Right atrium auricular region (tissue), 2 donors: ENCODE measurements at regions not wholly inside any gene's neighbourhood (a gene's known extent, or its start where the extent isn't known, plus 50 kb on each side); places are given as distances from the start of the nearest gene placed in this dataset.

Experiments used
- DNase-seq: peaks from one replicate; pipeline ENCODE4 v3.0.0-alpha.2; 2019; ENCODE audit warnings: low spot score
- H3K27ac ChIP-seq, 2 donors: fragments of 200-600 bp; sonication (generic); 1 replicate in 1 of 2; 2 replicates in 1 of 2; pipeline ENCODE4 v1.5.1; 2016 to 2019
- H3K27me3 ChIP-seq, 2 donors: fragments of 200-600 bp; sonication (generic); one replicate each; pipeline versions ENCODE4 v1.5.1 to v1.6.0; 2017 to 2019
- H3K36me3 ChIP-seq: fragments of 200-600 bp; sonication (generic); one replicate; pipeline ENCODE4 v1.5.1; 2016
- H3K4me1 ChIP-seq, 2 donors: fragments of 200-600 bp; sonication (generic); one replicate each; pipeline versions ENCODE4 v1.5.1 to v1.6.0; 2017 to 2019
- H3K4me3 ChIP-seq, 2 donors: fragments of 200-600 bp; sonication (generic); 1 replicate in 1 of 2; 2 replicates in 1 of 2; pipeline ENCODE4 v1.5.1; 2017 to 2019; ENCODE audit warnings: mild to moderate bottlenecking in 1 of 2, moderate library complexity in 1 of 2
- H3K9me3 ChIP-seq, 2 donors: fragments of 200-600 bp; sonication (generic); one replicate each; pipeline ENCODE4 v1.5.1; 2019
- CTCF ChIP-seq, 2 donors: fragments of 200-600 bp; sonication (generic); IDR thresholded peaks; one replicate each; pipeline ENCODE4 v1.5.1; 2019; ENCODE audit warnings: antibody characterized with exemption in 2 of 2

GRCh38 chr21:35825370-35826353, 234.7 kb downstream of the SETD4 start:
- Histone ChIP-seq H3K4me1 (no peaks in the 10 kb centered on the region), H3K27me3 (no peaks in the 10 kb centered on the region), H3K36me3 (no peaks in the 10 kb centered on the region), H3K9me3 (no peaks in the 10 kb centered on the region), H3K4me3 (no peak overlapping the region), H3K27ac (no peak overlapping the region)
- TF ChIP-seq CTCF (IDR thresholded peaks at IDR 0.05), result no peak
- DNase-seq, result no peak

GRCh38 chr21:35824136-35824535, 236.2 kb downstream of the SETD4 start:
- no peak for DNase-seq
- no peak for TF ChIP-seq CTCF (IDR thresholded peaks at IDR 0.05)

GRCh38 chr21:35819134-35819533, 241.2 kb downstream of the SETD4 start:
- no peaks in the 10 kb centered on the region for H3K27me3 ChIP-seq
- no peak overlapping the region for H3K27ac ChIP-seq
- no peaks in the 10 kb centered on the region for H3K9me3 ChIP-seq
- no peak for DNase-seq
- H3K4me1 ChIP-seq, result no peaks in the 10 kb centered on the region
- no peak for TF ChIP-seq CTCF (IDR thresholded peaks at IDR 0.05)
- H3K4me3 ChIP-seq, result no peak overlapping the region
- no peaks in the 10 kb centered on the region for H3K36me3 ChIP-seq

More at GRCh38 chr21:35824136-35824535, 236.2 kb downstream of the SETD4 start:
- no peak overlapping the region for H3K27ac ChIP-seq
- H3K4me1 ChIP-seq, result no peaks in the 10 kb centered on the region
- no peak overlapping the region for H3K4me3 ChIP-seq
- H3K9me3 ChIP-seq, result no peaks in the 10 kb centered on the region
- H3K36me3 ChIP-seq, result no peaks in the 10 kb centered on the region
- H3K27me3 ChIP-seq, result no peaks in the 10 kb centered on the region

GRCh38 chr21:35818597-35818996, 241.7 kb downstream of the SETD4 start:
- Histone ChIP-seq H3K9me3 (no peaks in the 10 kb centered on the region), H3K4me1 (no peaks in the 10 kb centered on the region), H3K36me3 (no peaks in the 10 kb centered on the region), H3K27me3 (no peaks in the 10 kb centered on the region), H3K4me3 (no peak overlapping the region), H3K27ac (no peak overlapping the region)
- TF ChIP-seq CTCF (IDR thresholded peaks at IDR 0.05), result no peak
- DNase-seq, result no peak

- H3K27ac ChIP-seq, result no peak overlapping the region
Measured at GRCh38 chr21:35814858-35815619, 245.3 kb downstream of the SETD4 start.

More at GRCh38 chr21:35814858-35815619, 245.3 kb downstream of the SETD4 start:
- no peak for DNase-seq
- Histone ChIP-seq H3K36me3 (no peaks in the 10 kb centered on the region), H3K9me3 (no peaks in the 10 kb centered on the region), H3K27me3 (no peaks in the 10 kb centered on the region), H3K4me3 (no peak overlapping the region), H3K4me1 (no peaks in the 10 kb centered on the region)
- TF ChIP-seq CTCF (IDR thresholded peaks at IDR 0.05), result no peak
